ENCODE measurements at regions not wholly inside any gene's neighbourhood (a gene's known extent, or its start where the extent isn't known, plus 50 kb on each side); places are given as distances from the start of the nearest gene placed in this dataset.
"Not testable (repeated sequence)": the region's sequence is repeated elsewhere in the genome, so short reads cannot be mapped to it uniquely, and the experiment has no call there.

- TF ChIP-seq CTCF, EZH2 (IDR thresholded peaks at IDR 0.05): not testable (repeated sequence)
Measured at GRCh38 chr13:18213511-18213910, 968.1 kb downstream of the TUBA3C start.

All from neural progenitor cell (in vitro differentiated cells).